Hippocampal formation (tissue), 2 donors: ENCODE measurements at regions not wholly inside any gene's neighbourhood (a gene's known extent, or its start where the extent isn't known, plus 50 kb on each side); places are given as distances from the start of the nearest gene placed in this dataset.

Experiments used
- DNase-seq, 2 donors: peaks; one replicate each; lab custom pipeline; 2025; lab: John Stamatoyannopoulos, UW

DNA sequence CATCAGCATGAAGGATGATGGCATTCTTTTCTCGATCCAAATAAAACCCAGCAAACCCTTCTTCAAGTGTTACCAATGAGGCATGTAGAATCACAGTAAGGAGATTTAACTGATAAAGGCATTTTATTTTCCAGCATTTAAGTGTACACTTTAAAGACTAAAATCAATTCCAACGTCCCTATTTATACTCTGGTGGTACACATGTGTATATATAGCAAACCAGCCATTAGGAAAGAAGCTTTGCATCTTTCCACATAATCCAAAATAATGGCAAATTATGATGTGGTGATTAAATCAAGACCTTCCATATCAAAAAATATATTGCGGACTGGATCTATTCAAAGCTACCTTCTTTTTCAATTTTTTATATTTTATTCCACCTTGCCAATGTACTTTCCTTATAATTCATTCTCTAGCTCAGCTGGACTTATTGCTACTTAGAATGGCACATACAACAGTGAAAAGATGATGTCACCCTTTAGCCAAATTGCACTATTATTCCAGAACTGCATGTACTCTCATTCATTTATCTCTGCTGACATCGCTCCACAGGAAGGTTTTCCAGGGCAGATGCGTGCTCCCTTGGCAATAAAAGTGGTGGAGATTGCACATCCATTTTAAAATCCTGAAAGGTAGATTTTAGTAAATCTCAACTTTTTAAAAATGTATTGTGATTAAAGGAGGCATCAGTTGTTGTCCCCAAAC lies 63.3 kb upstream of the SLC30A5 start:
- peak in 1 of 2 donors; percentile 42 for DNase-seq

GRCh38 chr5:69032009-69032408 lies 61.8 kb upstream of the SLC30A5 start:
- no peak for DNase-seq

GRCh38 chr5:69033690-69034089 lies 60.1 kb upstream of the SLC30A5 start:
- DNase-seq: no peak

DNA sequence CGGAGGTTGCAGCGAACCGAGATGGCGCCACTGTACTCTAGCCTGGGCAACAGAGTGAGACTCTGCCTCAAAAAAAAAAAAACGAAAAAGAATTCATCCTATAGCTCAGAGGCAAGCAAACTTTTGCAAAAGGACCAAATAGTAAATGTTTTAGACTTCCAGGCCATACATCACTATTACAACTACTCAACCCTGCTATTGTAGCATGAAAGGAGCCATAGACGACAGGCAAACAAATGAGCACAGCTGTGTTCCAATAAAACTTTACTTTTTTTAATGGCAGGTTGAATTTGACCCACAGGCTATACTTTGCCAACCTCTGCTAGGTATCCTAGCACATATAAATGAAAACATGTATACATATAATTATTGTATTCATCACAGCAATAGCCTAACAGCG lies 58.9 kb upstream of the SLC30A5 start:
- DNase-seq: no peak

GRCh38 chr5:69035665-69036064 lies 58.1 kb upstream of the SLC30A5 start:
- DNase-seq: no peak

GRCh38 chr5:69038539-69038938 lies 55.3 kb upstream of the SLC30A5 start:
- no peak for DNase-seq

DNA sequence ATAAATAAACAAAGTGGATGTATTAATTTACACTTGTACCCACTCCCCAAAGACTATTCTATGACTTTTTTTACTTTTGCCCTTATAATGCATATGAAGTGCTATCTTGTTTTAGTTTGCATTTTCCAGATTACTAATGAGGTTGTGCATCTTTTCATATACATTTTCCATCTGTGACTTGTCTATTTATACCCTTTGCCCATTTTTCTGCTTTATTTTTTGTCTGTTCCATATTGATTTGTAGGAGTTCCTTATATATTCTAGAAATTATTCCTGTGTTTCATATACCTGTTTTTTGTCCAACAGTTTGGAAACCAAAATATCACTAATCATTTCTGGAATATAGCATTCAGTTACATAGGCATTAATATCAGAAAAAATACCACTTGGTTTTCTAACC lies 54.0 kb upstream of the SLC30A5 start:
- no peak for DNase-seq

DNA sequence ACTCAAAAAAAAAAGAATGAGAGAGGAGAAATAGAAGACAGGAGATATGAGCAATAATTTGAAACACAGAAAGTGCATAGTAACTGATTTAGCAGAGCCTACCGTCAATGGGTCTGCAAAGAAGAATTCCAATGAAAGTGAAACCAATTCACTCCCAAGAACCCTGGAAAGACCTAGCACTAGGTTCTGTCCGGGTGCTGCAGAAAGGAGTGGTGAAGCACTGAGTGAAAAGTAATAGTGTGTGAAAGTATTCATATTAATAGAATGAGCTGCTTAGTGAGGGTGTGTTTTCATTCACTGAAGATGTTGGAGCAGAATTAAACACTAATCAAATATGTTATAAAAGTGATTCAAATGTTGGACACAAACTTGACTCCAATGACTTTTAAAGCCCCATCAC lies 51.3 kb upstream of the SLC30A5 start:
- DNase-seq: no peak

GRCh38 chr5:69042915-69043654 lies 50.7 kb upstream of the SLC30A5 start:
- DNase-seq: peak; percentile 80 to 96

GRCh38 chr5:69043655-69043996 lies 50.2 kb upstream of the SLC30A5 start:
- no peak for DNase-seq
